ENCODE measurements at regions not wholly inside any gene's neighbourhood (a gene's known extent, or its start where the extent isn't known, plus 50 kb on each side); places are given as distances from the start of the nearest gene placed in this dataset.

GRCh38 chr10:113473011-113473410 lies 79.8 kb upstream of the HABP2 start:
- H3K36me3 ChIP-seq: no peaks in the 10 kb centered on the region
- intact Hi-C loops (cut with DNase I): no loop called here
- peaks cover 0 to 32% (median 26%) of the 10 kb centered on the region in 4 donors for H3K4me1 ChIP-seq
- no peak overlapping the region for H3K27ac ChIP-seq
- TF ChIP-seq, protein P1, sequence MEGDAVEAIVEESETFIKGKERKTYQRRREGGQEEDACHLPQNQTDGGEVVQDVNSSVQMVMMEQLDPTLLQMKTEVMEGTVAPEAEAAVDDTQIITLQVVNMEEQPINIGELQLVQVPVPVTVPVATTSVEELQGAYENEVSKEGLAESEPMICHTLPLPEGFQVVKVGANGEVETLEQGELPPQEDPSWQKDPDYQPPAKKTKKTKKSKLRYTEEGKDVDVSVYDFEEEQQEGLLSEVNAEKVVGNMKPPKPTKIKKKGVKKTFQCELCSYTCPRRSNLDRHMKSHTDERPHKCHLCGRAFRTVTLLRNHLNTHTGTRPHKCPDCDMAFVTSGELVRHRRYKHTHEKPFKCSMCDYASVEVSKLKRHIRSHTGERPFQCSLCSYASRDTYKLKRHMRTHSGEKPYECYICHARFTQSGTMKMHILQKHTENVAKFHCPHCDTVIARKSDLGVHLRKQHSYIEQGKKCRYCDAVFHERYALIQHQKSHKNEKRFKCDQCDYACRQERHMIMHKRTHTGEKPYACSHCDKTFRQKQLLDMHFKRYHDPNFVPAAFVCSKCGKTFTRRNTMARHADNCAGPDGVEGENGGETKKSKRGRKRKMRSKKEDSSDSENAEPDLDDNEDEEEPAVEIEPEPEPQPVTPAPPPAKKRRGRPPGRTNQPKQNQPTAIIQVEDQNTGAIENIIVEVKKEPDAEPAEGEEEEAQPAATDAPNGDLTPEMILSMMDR (IDR thresholded peaks at IDR 0.05): no peak
- TF ChIP-seq POLR2AphosphoS5 (IDR thresholded peaks at IDR 0.05) (no peak), EP300 (IDR thresholded peaks at IDR 0.05) (no peak), POLR2A (IDR thresholded peaks at IDR 0.05) (no peak)
- no peak for DNase-seq
- no peak overlapping the region for H3K4me3 ChIP-seq
- WGBS, 2 donors: 68 to 86% methylated on average over 1 of the region's 1 CpG
- no peaks in the 10 kb centered on the region for H3K9me3 ChIP-seq
- H3K27me3 ChIP-seq: no peaks in the 10 kb centered on the region

- H3K4me3 ChIP-seq: no peak overlapping the region
- peaks cover 0 to 1% (median 0%) of the 10 kb centered on the region in 4 donors for H3K9me3 ChIP-seq
- 86 to 92% methylated on average over 3 of the region's 3 CpGs for WGBS, 2 donors
- no peaks in the 10 kb centered on the region for H3K27me3 ChIP-seq
- H3K4me1 ChIP-seq: peaks cover 0 to 32% (median 26%) of the 10 kb centered on the region in 4 donors
- H3K36me3 ChIP-seq: no peaks in the 10 kb centered on the region
- DNase-seq: no peak
- no peak for TF ChIP-seq EP300 (IDR thresholded peaks at IDR 0.05)
- TF ChIP-seq, protein P1 (IDR thresholded peaks at IDR 0.05): no peak
- no peak for TF ChIP-seq POLR2A (IDR thresholded peaks at IDR 0.05)
- TF ChIP-seq POLR2AphosphoS5 (IDR thresholded peaks at IDR 0.05): no peak
- intact Hi-C loops (cut with DNase I): no loop called here
- no peak overlapping the region for H3K27ac ChIP-seq
Measured at GRCh38 chr10:113473851-113474250, 79.0 kb upstream of the HABP2 start.

GRCh38 chr10:113474752-113475151 lies 78.1 kb upstream of the HABP2 start:
- H3K27me3 ChIP-seq: no peaks in the 10 kb centered on the region
- no peak for DNase-seq
- WGBS, 2 donors: 82 to 84% methylated on average over 2 of the region's 2 CpGs
- H3K36me3 ChIP-seq: no peaks in the 10 kb centered on the region
- H3K9me3 ChIP-seq: peaks cover 2 to 8% (median 4%) of the 10 kb centered on the region in 4 donors
- peak overlapping the region in 2 of 4 donors; percentile 9 to 63 for H3K27ac ChIP-seq
- intact Hi-C loops (cut with DNase I): no loop called here
- peaks cover 0 to 32% (median 26%) of the 10 kb centered on the region in 4 donors for H3K4me1 ChIP-seq
- TF ChIP-seq EP300 (IDR thresholded peaks at IDR 0.05) (no peak), POLR2A (IDR thresholded peaks at IDR 0.05) (no peak), POLR2AphosphoS5 (IDR thresholded peaks at IDR 0.05) (no peak)
- TF ChIP-seq, protein P1 (IDR thresholded peaks at IDR 0.05): no peak
- no peak overlapping the region for H3K4me3 ChIP-seq

- TF ChIP-seq EP300 (IDR thresholded peaks at IDR 0.05): no peak
- TF ChIP-seq, protein P1 (IDR thresholded peaks at IDR 0.05): no peak
- no peak for TF ChIP-seq POLR2AphosphoS5 (IDR thresholded peaks at IDR 0.05)
- no peak for TF ChIP-seq POLR2A (IDR thresholded peaks at IDR 0.05)
- WGBS, 2 donors: 63 to 73% methylated on average over 4 of the region's 4 CpGs
- H3K4me1 ChIP-seq: peaks cover 0 to 32% (median 26%) of the 10 kb centered on the region in 4 donors
- no peak for DNase-seq
- no peak overlapping the region for H3K4me3 ChIP-seq
- intact Hi-C loops (cut with DNase I): no loop called here
- peaks cover 5 to 14% (median 8%) of the 10 kb centered on the region in 4 donors for H3K9me3 ChIP-seq
- peak overlapping the region in 3 of 4 donors; percentile 9 to 63 (median 28) for H3K27ac ChIP-seq
- no peaks in the 10 kb centered on the region for H3K27me3 ChIP-seq
- no peaks in the 10 kb centered on the region for H3K36me3 ChIP-seq
Measured at GRCh38 chr10:113475381-113475807, 77.5 kb upstream of the HABP2 start.

DNA sequence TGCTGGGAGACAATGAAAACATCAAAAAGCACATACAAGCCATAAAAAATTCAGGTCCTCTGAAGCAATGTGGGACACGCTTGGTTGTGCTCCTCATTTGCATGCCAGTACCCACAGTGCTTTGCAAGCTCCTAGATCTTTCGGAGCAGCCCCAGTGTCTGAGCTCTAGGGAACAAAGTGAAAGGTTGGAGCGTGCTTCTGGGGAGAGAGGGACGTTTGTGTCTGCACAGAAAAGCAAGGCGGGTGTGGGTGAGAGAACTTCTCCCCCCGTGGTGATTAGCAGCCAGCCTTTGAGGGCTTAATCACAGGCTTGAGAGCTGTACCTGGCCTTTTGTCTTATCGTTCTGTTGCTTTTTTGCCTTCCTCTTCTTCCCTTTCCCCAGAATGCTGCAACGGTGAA lies 76.7 kb upstream of the HABP2 start:
- 64 to 66% methylated on average over 8 of the region's 8 CpGs for WGBS, 2 donors
- peak overlapping the region in 1 of 4 donors; percentile 63 for H3K27ac ChIP-seq

More for the DNA sequence above, 76.7 kb upstream of the HABP2 start:
- no peaks in the 10 kb centered on the region for H3K27me3 ChIP-seq
- H3K9me3 ChIP-seq: peaks cover 5 to 14% (median 8%) of the 10 kb centered on the region in 4 donors
- intact Hi-C loops (cut with DNase I): no loop called here
- peaks cover 0 to 32% (median 26%) of the 10 kb centered on the region in 4 donors for H3K4me1 ChIP-seq
- TF ChIP-seq, protein P1 (IDR thresholded peaks at IDR 0.05): no peak
- TF ChIP-seq POLR2A (IDR thresholded peaks at IDR 0.05) (no peak), EP300 (IDR thresholded peaks at IDR 0.05) (no peak), POLR2AphosphoS5 (IDR thresholded peaks at IDR 0.05) (no peak)
- H3K4me3 ChIP-seq: no peak overlapping the region
- H3K36me3 ChIP-seq: no peaks in the 10 kb centered on the region
- DNase-seq: no peak

All from sigmoid colon (tissue), 6 donors.